ENCODE measurements at regions not wholly inside any gene's neighbourhood (a gene's known extent, or its start where the extent isn't known, plus 50 kb on each side); places are given as distances from the start of the nearest gene placed in this dataset.

GRCh38 chr6:44682987-44683779, 295.7 kb downstream of the CDC5L start:
- no peak for TF ChIP-seq CTCF (IDR thresholded peaks at IDR 0.05)
- TF ChIP-seq RAD21 (IDR thresholded peaks at IDR 0.05; ENCODE audit: low read length): no peak
- no peak for TF ChIP-seq RFX5 (IDR thresholded peaks at IDR 0.05; ENCODE audit: low read length)
- TF ChIP-seq SIN3A (IDR thresholded peaks at IDR 0.05; ENCODE audit: borderline replicate concordance, low read depth, low read length): no peak
- TF ChIP-seq MAX (IDR thresholded peaks at IDR 0.05; ENCODE audit: low read depth): no peak

Measured in SK-N-SH (cell line).